SK-N-SH (cell line): ENCODE measurements at regions not wholly inside any gene's neighbourhood (a gene's known extent, or its start where the extent isn't known, plus 50 kb on each side); places are given as distances from the start of the nearest gene placed in this dataset.
"Not testable (repeated sequence)": the region's sequence is repeated elsewhere in the genome, so short reads cannot be mapped to it uniquely, and the experiment has no call there.

Source experiments
- CTCF ChIA-PET: fragments of 300-600, 350-600 bp; formaldehyde crosslinking; extraction: SDS; loops from one replicate; lab custom pipeline; 2021; lab: Yijun Ruan, JAX
- POLR2A ChIA-PET: fragments of 350-600 bp; sonication (Branson Sonifier 250); formaldehyde crosslinking; extraction: SDS; loops from one replicate; lab custom pipeline; 2020; ENCODE audit warnings: antibody characterized with exemption, inconsistent platforms; lab: Yijun Ruan, JAX
- DNase-seq: peaks from one replicate; pipeline ENCODE4 v3.0.0; 2012
- H2AFZ ChIP-seq: fragments of 200-600 bp; sonication (generic); 2 replicates; pipeline ENCODE4 v1.8.1; 2016; ENCODE audit warnings: antibody characterized with exemption, mild to moderate bottlenecking, low read depth
- H3F3A ChIP-seq: fragments of 200-600 bp; sonication (generic); replicated peaks from 2 replicates; pipeline ENCODE3; 2016; ENCODE audit warnings: antibody characterized with exemption, mild to moderate bottlenecking; ENCODE audit not compliant: insufficient read depth
- H3K27ac ChIP-seq, 2 experiments: fragments of 200-500 bp in 1 of 2; fragments of 200-600 bp in 1 of 2; sonication (Bioruptor generic) in 1 of 2; sonication (generic), shearing (Covaris generic) in 1 of 2; 2 replicates each; pipeline versions ENCODE4 v1.5.1 to v1.6.1; 2014 to 2016; ENCODE audit warnings: low read depth in 2 of 2, inconsistent platforms in 1 of 2, low read length in 1 of 2, mild to moderate bottlenecking in 1 of 2, mixed read lengths in 1 of 2
- H3K27me3 ChIP-seq: fragments of 200-600 bp; sonication (generic), shearing (Covaris generic); 2 replicates; pipeline ENCODE4 v1.6.1; 2016; ENCODE audit warnings: mixed run types; ENCODE audit not compliant: insufficient read depth
- H3K36me3 ChIP-seq, 2 experiments: fragments of 200-500 bp in 1 of 2; fragments of 200-600 bp in 1 of 2; sonication (Bioruptor generic) in 1 of 2; sonication (generic) in 1 of 2; replicated peaks in 1 of 2; 2 replicates each; pipeline versions ENCODE3 to v1.5.1; 2014 to 2016; ENCODE audit warnings: low read length in 1 of 2, mild to moderate bottlenecking in 1 of 2; ENCODE audit not compliant: insufficient read depth in 2 of 2, control insufficient read depth in 1 of 2
- H3K4me1 ChIP-seq, 2 experiments: fragments of 200-500 bp in 1 of 2; fragments of 200-600 bp in 1 of 2; sonication (Bioruptor generic) in 1 of 2; sonication (generic), shearing (Covaris generic) in 1 of 2; 2 replicates each; pipeline versions ENCODE4 v1.5.1 to v1.6.1; 2014 to 2016; ENCODE audit warnings: low read depth in 1 of 2, low read length in 1 of 2, mixed run types in 1 of 2; ENCODE audit not compliant: insufficient read depth in 2 of 2, control insufficient read depth in 1 of 2
- H3K4me2 ChIP-seq: fragments of 200-600 bp; sonication (generic), shearing (Covaris generic); 2 replicates; pipeline ENCODE4 v1.6.1; 2017; ENCODE audit warnings: mixed run types
- H3K4me3 ChIP-seq, 2 experiments: fragments of 200-500 bp in 1 of 2; fragments of 200-600 bp in 1 of 2; sonication (Bioruptor generic) in 1 of 2; sonication (generic), shearing (Covaris generic) in 1 of 2; 2 replicates each; pipeline versions ENCODE4 v1.5.1 to v1.8.1; 2014 to 2016; ENCODE audit warnings: low read depth in 2 of 2, inconsistent platforms in 1 of 2, low read length in 1 of 2, mild to moderate bottlenecking in 1 of 2, mixed read lengths in 1 of 2, moderate library complexity in 1 of 2
- H3K79me2 ChIP-seq: fragments of 200-600 bp; sonication (generic); 2 replicates; pipeline ENCODE4 v1.8.1; 2017; ENCODE audit warnings: mild to moderate bottlenecking; ENCODE audit not compliant: insufficient read depth
- H3K9ac ChIP-seq: fragments of 200-600 bp; sonication (generic); 2 replicates; pipeline ENCODE4 v1.6.1; 2017; ENCODE audit warnings: mixed run types
- H3K9me2 ChIP-seq: fragments of 200-600 bp; sonication (generic); 2 replicates; pipeline ENCODE4 v1.6.1; 2017; ENCODE audit warnings: mixed run types
- H3K9me3 ChIP-seq: fragments of 200-600 bp; sonication (generic); 2 replicates; pipeline ENCODE4 v1.6.1; 2017; ENCODE audit warnings: mixed run types, mild to moderate bottlenecking, moderate library complexity
- H4K20me1 ChIP-seq: fragments of 200-600 bp; sonication (generic); 2 replicates; pipeline ENCODE4 v1.6.1; 2017; ENCODE audit warnings: mild to moderate bottlenecking, mixed run types; ENCODE audit not compliant: insufficient read depth
- CHD2 ChIP-seq: fragments of 150-350 bp; IDR thresholded peaks from 2 replicates; pipeline ENCODE4 v1.6.1; 2018; ENCODE audit warnings: low read length; ENCODE audit not compliant: partially characterized antibody
- ELF1 ChIP-seq: IDR thresholded peaks from 2 replicates; pipeline ENCODE4 v1.4.0; 2012
- EP300 ChIP-seq, 2 experiments: IDR thresholded peaks; 2 replicates each; pipeline versions ENCODE4 v1.4.0 to v1.6.1; 2012; ENCODE audit warnings: borderline replicate concordance in 1 of 2, low read depth in 1 of 2, low read length in 1 of 2
- EZH2phosphoT487 ChIP-seq: fragments of 200-600 bp; sonication (generic); IDR thresholded peaks from 2 replicates; pipeline ENCODE4 v1.6.1; 2017; ENCODE audit warnings: low read depth, mixed run types, mild to moderate bottlenecking, antibody characterized with exemption, moderate library complexity, borderline replicate concordance
- FOSL2 ChIP-seq: IDR thresholded peaks from 2 replicates; pipeline ENCODE4 v1.4.0; 2012; ENCODE audit warnings: low read depth, mild to moderate bottlenecking, moderate library complexity, borderline replicate concordance
- FOXM1 ChIP-seq: IDR thresholded peaks from 2 replicates; pipeline ENCODE4 v1.4.0; 2012; ENCODE audit warnings: low read depth, mild to moderate bottlenecking
- GABPA ChIP-seq: IDR thresholded peaks from 2 replicates; pipeline ENCODE4 v1.4.0; 2012; ENCODE audit warnings: low read depth, mild to moderate bottlenecking
- GATA2 ChIP-seq: sonication (generic); formaldehyde crosslinking; IDR thresholded peaks from 2 replicates; pipeline ENCODE4 v1.5.0; 2020; ENCODE audit warnings: mild to moderate bottlenecking, missing genetic modification reagents
- NRF1 ChIP-seq: IDR thresholded peaks from 2 replicates; pipeline ENCODE4 v1.6.1; 2012; ENCODE audit warnings: low read depth, mild to moderate bottlenecking, low read length
- POLR2AphosphoS5 ChIP-seq: IDR thresholded peaks from 2 replicates; pipeline ENCODE4 v1.6.1; 2012; ENCODE audit warnings: low read depth, low read length
- RAD21 ChIP-seq: IDR thresholded peaks from 2 replicates; pipeline ENCODE4 v1.6.1; 2012; ENCODE audit warnings: mild to moderate bottlenecking, low read length
- RFX5 ChIP-seq: IDR thresholded peaks from 2 replicates; pipeline ENCODE4 v1.6.1; 2012; ENCODE audit warnings: mild to moderate bottlenecking, improper control_type of control experiment, low read length
- RXRA ChIP-seq: IDR thresholded peaks from 2 replicates; pipeline ENCODE4 v1.4.0; 2012; ENCODE audit warnings: low read depth, mild to moderate bottlenecking, borderline replicate concordance
- SIN3A ChIP-seq: IDR thresholded peaks from 2 replicates; pipeline ENCODE4 v1.6.1; 2012; ENCODE audit warnings: low read depth, mild to moderate bottlenecking, low read length, moderate library complexity, borderline replicate concordance
- SMC3 ChIP-seq: IDR thresholded peaks from 2 replicates; pipeline ENCODE4 v1.6.1; 2012; ENCODE audit warnings: low read depth, low read length, improper control_type of control experiment
- TAF1 ChIP-seq: IDR thresholded peaks from 2 replicates; pipeline ENCODE4 v1.6.1; 2012; ENCODE audit warnings: low read depth, mild to moderate bottlenecking, low read length, moderate library complexity, borderline replicate concordance
- WGBS: methylation state at CpG from one replicate; pipeline ENCODE4 v1.1.6; 2017; ENCODE audit warnings: low lambda C conversion rate; 5-methylcytosine and 5-hydroxymethylcytosine counted together
- TF ChIP-seq, protein P1 (sequence below): fragments of 200-600 bp; sonication (generic); IDR thresholded peaks from 2 replicates; pipeline ENCODE4 v1.6.1; 2017; ENCODE audit warnings: antibody characterized with exemption, mild to moderate bottlenecking, moderate library complexity
- TF ChIP-seq, protein P2 (sequence below): IDR thresholded peaks from 2 replicates; pipeline ENCODE4 v1.4.0; 2012; ENCODE audit warnings: low read depth

DNA sequence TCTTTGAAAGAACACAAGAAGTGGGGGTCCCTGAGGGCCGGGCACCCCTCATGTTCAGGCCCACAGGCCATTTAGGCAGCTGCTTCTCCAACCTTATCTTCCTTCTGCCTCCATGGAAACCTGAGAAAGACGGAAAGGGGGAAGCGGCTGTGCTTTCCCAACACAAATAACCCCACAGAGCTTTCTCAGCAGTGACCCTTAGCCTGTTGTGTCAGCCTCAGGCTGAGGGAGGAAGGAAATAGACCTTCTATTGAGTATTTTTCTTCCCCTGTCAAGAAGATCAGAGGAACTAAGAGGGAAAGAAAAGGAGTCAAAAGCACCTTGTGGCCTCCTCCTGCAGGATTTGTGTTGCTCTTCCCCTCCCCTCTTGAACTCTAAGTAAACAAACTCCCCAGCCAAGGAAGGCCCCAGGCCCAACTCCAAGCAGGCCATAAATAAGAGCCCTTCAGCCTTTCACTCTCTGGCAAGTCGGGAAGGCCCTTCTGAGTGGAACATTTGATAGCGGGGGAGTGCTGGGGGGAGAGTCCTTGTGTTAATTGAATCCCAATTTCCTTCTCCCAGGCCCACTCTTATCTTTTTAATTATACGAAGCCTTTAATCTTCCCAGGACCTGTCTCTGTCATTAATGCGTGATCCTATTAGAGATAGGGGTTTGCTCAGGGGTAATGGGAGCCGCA, 76.8 kb upstream of the PAX8 start:
- CTCF ChIA-PET, result interaction anchor here (1.0 to 2.4 kb wide), 4 partner anchors 16 to 217 kb away, joined by 3 to 7 read pairs (median 4); no protein-coding TSS in a partner anchor
- H2AFZ ChIP-seq, H3F3A ChIP-seq, H3K27ac ChIP-seq, H3K4me3 ChIP-seq, H3K9me3 ChIP-seq, H3K36me3 ChIP-seq, DNase-seq, H3K4me1 ChIP-seq, H3K79me2 ChIP-seq, POLR2A ChIA-PET, H3K9ac ChIP-seq, H4K20me1 ChIP-seq, H3K4me2 ChIP-seq, H3K9me2 ChIP-seq: not testable (repeated sequence)
- WGBS, result 51% methylated on average over 8 of the region's 8 CpGs
- H3K27me3 ChIP-seq, result peaks cover 11% of the 10 kb centered on the region; the same call in 1 of the 2 replicates

DNA sequence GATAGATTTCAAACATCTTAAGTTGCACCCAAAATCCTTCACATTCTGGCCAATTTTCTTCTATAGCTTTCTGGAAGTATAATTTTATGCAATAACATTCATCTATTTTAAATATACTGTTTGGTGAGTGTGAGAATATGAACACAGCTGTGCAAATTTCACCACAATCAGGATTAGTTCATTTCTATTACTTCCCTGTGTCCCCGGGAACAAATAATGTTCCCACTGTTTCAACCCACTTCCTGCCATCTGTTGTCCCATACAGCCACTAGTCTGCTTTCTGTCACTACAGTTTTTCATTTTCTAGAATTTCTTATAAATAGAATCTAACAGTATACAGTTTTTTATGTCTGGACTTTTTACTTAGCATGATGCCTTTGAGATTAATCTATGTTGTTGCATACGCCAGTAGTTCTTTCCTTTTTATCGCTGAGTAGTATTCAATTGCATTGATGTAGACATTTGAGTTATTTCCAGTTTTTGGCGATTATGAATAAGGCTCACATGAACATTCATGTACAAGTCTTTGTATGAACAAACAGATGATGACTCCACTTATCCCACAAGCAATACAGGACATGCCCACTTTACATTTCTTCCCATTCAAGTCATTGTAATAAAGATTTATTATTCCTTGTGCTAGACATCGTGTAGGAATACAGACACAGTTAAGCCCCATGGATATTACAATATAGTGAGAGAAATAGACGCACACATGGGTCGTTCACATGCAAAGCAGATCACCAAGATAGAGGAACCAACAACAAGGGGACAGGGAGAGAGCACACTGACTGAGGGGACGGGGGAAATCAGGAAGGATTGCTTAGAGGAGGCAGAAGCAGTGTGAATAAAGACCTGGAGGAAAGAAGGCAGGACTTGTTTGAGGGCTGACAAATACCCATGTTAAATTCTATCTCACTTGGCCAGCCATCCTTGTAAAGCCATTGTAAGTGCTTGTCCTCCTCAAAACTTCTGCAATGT, 72.9 kb upstream of the PAX8 start:
- Histone ChIP-seq H3K4me2 (no peak overlapping the region), H3K27me3 (peaks cover 11% of the 10 kb centered on the region; the same call in 1 of the 2 replicates), H3K9me2 (no peaks in the 10 kb centered on the region), H2AFZ (no peak overlapping the region), H4K20me1 (no peaks in the 10 kb centered on the region), H3K79me2 (no peaks in the 10 kb centered on the region), H3F3A (no peaks in the 10 kb centered on the region), H3K27ac (no peak overlapping the region), H3K9me3 (no peaks in the 10 kb centered on the region), H3K4me1 (no peaks in the 10 kb centered on the region), H3K36me3 (no peaks in the 10 kb centered on the region), H3K4me3 (no peak overlapping the region), H3K9ac (no peak overlapping the region)
- no peak for TF ChIP-seq POLR2AphosphoS5
- TF ChIP-seq RAD21, result no peak
- no peak for TF ChIP-seq CHD2
- TF ChIP-seq ELF1, result no peak
- TF ChIP-seq NRF1, result no peak
- no peak for TF ChIP-seq RFX5
- TF ChIP-seq SMC3, result no peak
- TF ChIP-seq EP300 (IDR thresholded peaks at IDR 0.05; ENCODE audit: borderline replicate concordance in 1 of 2, low read depth in 1 of 2, low read length in 1 of 2), result no peak
- TF ChIP-seq SIN3A, result no peak
- TF ChIP-seq RXRA, result no peak
- TF ChIP-seq GATA2, result no peak
- TF ChIP-seq, protein P1, sequence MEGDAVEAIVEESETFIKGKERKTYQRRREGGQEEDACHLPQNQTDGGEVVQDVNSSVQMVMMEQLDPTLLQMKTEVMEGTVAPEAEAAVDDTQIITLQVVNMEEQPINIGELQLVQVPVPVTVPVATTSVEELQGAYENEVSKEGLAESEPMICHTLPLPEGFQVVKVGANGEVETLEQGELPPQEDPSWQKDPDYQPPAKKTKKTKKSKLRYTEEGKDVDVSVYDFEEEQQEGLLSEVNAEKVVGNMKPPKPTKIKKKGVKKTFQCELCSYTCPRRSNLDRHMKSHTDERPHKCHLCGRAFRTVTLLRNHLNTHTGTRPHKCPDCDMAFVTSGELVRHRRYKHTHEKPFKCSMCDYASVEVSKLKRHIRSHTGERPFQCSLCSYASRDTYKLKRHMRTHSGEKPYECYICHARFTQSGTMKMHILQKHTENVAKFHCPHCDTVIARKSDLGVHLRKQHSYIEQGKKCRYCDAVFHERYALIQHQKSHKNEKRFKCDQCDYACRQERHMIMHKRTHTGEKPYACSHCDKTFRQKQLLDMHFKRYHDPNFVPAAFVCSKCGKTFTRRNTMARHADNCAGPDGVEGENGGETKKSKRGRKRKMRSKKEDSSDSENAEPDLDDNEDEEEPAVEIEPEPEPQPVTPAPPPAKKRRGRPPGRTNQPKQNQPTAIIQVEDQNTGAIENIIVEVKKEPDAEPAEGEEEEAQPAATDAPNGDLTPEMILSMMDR, result no peak
- no peak for TF ChIP-seq FOSL2
- TF ChIP-seq, protein P2, sequence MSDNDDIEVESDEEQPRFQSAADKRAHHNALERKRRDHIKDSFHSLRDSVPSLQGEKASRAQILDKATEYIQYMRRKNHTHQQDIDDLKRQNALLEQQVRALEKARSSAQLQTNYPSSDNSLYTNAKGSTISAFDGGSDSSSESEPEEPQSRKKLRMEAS, result no peak
- TF ChIP-seq TAF1, result no peak
- TF ChIP-seq GABPA, result no peak
- TF ChIP-seq EZH2phosphoT487, result no peak
- TF ChIP-seq FOXM1, result no peak
- 12% methylated on average over 8 of the region's 8 CpGs for WGBS
- no peak for DNase-seq
- CTCF ChIA-PET, result interaction anchor here (1.0 kb wide), 1 partner anchor 102 kb away, joined by 3 read pairs; no protein-coding TSS in a partner anchor
- POLR2A ChIA-PET, result no interaction called here

DNA sequence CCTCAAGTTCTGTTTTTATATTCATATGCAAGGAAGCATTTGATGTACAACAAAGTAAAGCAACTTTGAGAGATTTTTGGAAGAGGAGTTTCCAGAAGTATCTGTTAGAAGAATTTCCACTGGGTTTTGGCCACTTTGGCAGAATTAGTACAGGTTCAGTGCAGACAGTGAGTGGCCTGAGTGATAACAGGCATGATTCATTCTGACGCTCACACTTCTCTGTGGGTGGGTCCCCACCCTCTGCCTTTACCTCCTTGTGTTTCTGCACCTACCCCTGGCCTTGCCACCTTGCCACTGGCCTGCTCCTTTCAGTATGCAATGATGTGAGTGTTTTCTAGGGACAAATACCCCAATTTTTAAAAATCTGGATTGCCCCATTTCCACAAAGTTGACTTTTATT, 65.1 kb upstream of the PAX8 start:
- H4K20me1 ChIP-seq, DNase-seq, H3K4me1 ChIP-seq, H3K4me2 ChIP-seq, H2AFZ ChIP-seq, H3K27ac ChIP-seq, H3K36me3 ChIP-seq, CTCF ChIA-PET, H3K79me2 ChIP-seq, H3K4me3 ChIP-seq, H3K9ac ChIP-seq, H3K9me3 ChIP-seq, POLR2A ChIA-PET, H3F3A ChIP-seq, H3K9me2 ChIP-seq: not testable (repeated sequence)
- H3K27me3 ChIP-seq, result peaks cover 48% of the 10 kb centered on the region; the same call in 1 of the 2 replicates
- WGBS, result 50% methylated on average over 1 of the region's 1 CpG
